Ovary (tissue), 3 donors: ENCODE measurements at regions not wholly inside any gene's neighbourhood (a gene's known extent, or its start where the extent isn't known, plus 50 kb on each side); places are given as distances from the start of the nearest gene placed in this dataset.

Experiments used
- CTCF ChIP-seq, 3 donors: fragments of 450-650 bp in 2 of 3; fragments of 200-600 bp in 1 of 3; IDR thresholded peaks; one replicate each; pipeline versions ENCODE4 v1.5.1 to v1.8.0; 2016 to 2022; ENCODE audit warnings: antibody characterized with exemption in 3 of 3, mild to moderate bottlenecking in 1 of 3
- EP300 ChIP-seq: sonication (generic); formaldehyde crosslinking; IDR thresholded peaks from one replicate; pipeline ENCODE4 v1.6.1; 2017; ENCODE audit warnings: antibody characterized with exemption
- POLR2A ChIP-seq: fragments of 450-650 bp; IDR thresholded peaks from one replicate; pipeline ENCODE4 v1.6.1; 2017; ENCODE audit warnings: antibody characterized with exemption, mild to moderate bottlenecking, moderate library complexity
- donor health status: DM: no; HTN: no; CAD: no.

- TF ChIP-seq POLR2A (no peak), CTCF (IDR thresholded peaks at IDR 0.05) (no peak), EP300 (no peak)
Observed at GRCh38 chr16:73890186-73891128, 406.2 kb upstream of the PSMD7 start.
